HG03095 (cell line): ENCODE measurements at regions not wholly inside any gene's neighbourhood (a gene's known extent, or its start where the extent isn't known, plus 50 kb on each side); places are given as distances from the start of the nearest gene placed in this dataset.
"Not testable (repeated sequence)": the region's sequence is repeated elsewhere in the genome, so short reads cannot be mapped to it uniquely, and the experiment has no call there.

ENCODE experiments used
- ATAC-seq: cut with Tn5 transposase; IDR thresholded peaks from one replicate; pipeline ENCODE4 v1.9.1; 2021; ENCODE audit warnings: moderate library complexity; ENCODE audit not compliant: unreplicated experiment

- ATAC-seq, result no peak
These were observed 152.2 kb downstream of the LIPI start for GRCh38 chr21:14058566-14058965.

GRCh38 chr21:14057841-14058481 is 152.8 kb downstream of the LIPI start:
- not testable (repeated sequence) for ATAC-seq

GRCh38 chr21:14057313-14057712 is 153.4 kb downstream of the LIPI start:
- ATAC-seq, result no peak

DNA sequence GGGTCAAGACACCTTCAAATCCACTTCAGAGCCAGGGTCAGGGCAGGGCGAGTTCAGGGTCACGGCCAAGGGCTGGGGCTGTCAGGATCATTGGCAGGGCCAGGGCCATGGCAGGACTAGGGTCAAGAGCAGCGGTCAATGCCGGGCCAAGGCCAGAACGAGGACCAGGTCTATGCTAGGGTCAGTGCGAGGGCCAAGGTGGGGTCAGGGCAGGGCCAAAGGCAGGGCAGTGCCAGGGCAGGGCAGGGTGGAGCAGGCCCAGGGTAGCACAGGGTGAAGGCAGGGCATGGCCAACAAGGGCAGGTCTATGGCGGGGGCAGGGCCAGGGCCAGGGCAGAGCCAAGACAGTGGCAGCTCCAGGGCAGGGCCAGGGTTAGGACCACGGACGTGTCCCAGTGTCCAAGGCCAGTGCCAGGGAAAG is 154.0 kb downstream of the LIPI start:
- no peak for ATAC-seq

- ATAC-seq, result not testable (repeated sequence)
These were observed 154.8 kb downstream of the LIPI start for GRCh38 chr21:14055746-14056515.

- ATAC-seq, result no peak
These were observed 156.1 kb downstream of the LIPI start for GRCh38 chr21:14054682-14055081.

- ATAC-seq, result no peak
These were observed 160.6 kb downstream of the LIPI start for GRCh38 chr21:14050121-14050520.

GRCh38 chr21:14046401-14046800 is 164.4 kb downstream of the LIPI start:
- no peak for ATAC-seq

DNA sequence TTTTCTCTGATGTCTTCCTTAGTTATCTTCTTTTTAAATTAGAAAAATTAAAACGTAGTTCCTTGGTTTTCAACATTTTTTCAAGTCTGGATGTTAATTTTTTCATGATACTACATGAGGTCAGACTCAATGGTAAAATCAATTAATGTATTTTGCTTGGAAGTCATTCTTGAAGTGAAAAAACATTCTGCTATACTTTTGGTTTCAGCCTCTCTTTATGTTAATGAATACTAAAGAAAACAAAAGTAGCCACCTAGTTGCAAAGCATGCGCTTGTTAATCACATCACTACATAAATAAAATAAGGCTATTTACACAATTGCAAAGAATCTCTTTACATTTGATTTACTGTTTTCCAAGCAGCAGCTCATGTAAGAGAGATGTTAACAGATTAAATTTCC is 170.4 kb downstream of the LIPI start:
- no peak for ATAC-seq

DNA sequence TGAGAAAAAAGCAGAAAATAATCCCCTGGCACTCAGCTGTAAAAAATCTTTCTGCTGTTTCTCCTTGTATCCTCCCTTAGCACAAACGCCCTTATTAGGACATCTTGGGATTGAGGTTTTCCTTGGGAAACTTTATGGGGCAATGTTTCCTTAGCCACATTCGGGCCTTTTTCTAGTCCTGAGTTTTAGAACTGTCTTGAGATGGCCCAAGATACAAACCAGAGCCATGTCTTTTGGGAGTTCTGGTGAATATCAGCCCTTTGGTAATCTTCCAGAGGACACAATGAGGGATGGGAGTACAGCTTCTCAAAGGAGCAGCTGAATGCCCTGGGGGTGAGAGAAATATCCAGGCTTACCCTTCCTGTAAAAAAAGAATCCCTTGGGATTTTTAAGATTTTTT is 182.1 kb downstream of the LIPI start:
- not testable (repeated sequence) for ATAC-seq

DNA sequence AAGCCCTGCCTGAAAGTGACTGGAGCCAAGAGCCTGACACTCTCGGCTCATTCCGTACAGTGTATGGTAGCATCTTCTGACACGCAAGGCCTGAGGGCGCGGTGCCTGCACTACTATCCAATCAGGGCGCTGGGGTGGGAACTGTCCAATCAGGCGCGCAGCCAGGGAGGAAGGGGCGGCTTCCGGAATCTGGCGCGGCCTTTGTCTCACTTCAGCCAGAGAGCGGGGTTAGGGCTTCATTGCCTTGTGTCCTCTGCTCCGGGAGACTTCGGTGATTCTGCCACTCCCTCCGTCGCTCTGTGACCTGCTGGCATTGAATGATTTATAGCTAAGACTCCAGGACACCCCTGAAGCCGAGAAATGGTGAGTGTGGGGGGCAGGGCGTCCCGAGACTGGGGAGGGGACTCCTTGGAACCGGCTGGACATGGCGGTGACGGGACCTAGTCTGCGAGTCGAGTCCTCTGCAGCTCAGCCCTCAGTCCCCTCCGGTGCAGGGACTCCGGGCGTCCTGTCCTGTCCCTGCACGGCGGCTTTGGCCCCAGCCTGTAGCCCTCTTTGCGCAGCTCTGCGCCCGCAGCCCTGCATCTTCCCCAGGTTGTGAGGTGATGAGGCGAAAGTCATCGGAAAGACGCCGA is 183.4 kb downstream of the LIPI start:
- peak; percentile 100 for ATAC-seq

DNA sequence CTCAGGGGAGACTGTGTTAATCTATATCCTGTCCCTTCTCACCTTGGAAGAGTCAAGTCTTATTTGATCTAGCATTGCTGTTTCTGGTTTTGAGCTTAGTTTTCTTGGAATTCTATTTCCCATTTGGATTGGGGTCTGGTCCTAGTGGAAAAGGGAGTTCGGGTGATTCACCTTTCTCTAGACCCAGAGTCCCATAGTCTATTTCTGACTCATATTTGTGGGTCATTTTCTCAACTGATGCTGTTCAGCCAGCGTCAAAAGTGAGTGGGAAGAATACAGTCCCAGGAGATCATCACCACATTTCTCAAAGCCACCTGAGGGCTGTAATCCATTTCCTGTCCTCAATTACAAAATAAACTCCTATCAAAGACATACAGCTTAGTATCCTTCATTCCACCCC is 190.6 kb downstream of the LIPI start:
- ATAC-seq, result peak; percentile 60

GRCh38 chr21:14015841-14016240 is 194.9 kb downstream of the LIPI start:
- ATAC-seq, result not testable (repeated sequence)

DNA sequence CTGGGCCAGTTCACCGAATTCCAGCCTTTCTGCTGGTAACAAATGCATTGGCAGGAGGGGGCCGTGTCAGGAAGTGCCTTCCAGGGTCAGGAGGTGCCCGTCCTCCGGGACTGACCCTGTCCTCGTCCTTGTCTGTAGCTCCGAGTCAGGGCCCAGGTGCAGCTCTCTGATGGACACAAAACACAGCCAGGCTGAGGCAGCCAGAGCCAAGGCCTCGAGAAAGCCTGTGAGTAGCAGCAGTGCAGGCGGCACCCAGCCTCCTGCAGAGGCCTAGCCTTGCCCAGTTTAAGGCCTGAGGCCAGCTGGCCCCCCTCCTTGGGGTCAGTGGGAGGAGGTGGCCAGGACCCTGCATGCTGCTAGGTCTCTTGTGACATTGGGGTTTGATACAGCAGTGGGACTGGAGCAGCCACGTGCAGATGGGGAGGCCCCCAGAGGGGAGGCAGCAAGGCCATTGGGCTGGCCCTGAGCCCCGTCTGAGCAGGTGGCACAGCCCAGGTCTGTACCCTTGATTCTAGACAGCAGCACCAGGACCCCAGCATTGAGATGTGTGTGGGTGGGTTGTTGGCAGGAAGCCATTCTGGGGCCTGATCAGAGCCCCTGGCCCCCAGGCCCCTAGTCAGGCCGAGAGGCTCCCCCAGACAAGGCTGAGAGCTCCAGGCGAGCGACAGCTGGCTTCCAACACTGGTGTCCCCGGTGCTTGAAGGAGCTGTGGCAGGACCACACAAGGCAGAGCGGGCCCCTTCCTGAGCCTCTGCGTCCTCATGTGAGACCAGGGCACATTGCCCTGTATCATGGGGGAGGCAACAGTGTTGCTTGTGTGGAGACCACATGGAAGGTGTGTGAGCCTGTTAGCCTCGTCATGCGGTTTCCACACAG is 196.9 kb downstream of the LIPI start:
- ATAC-seq, result not testable (repeated sequence)

GRCh38 chr21:14013056-14013603 is 197.6 kb downstream of the LIPI start:
- no peak for ATAC-seq

GRCh38 chr21:14012409-14012808 is 198.3 kb downstream of the LIPI start:
- no peak for ATAC-seq

GRCh38 chr21:14011751-14012150 is 199.0 kb downstream of the LIPI start:
- not testable (repeated sequence) for ATAC-seq

GRCh38 chr21:14011149-14011548 is 199.6 kb downstream of the LIPI start:
- not testable (repeated sequence) for ATAC-seq

GRCh38 chr21:14010729-14011128 is 200.0 kb downstream of the LIPI start:
- no peak for ATAC-seq

DNA sequence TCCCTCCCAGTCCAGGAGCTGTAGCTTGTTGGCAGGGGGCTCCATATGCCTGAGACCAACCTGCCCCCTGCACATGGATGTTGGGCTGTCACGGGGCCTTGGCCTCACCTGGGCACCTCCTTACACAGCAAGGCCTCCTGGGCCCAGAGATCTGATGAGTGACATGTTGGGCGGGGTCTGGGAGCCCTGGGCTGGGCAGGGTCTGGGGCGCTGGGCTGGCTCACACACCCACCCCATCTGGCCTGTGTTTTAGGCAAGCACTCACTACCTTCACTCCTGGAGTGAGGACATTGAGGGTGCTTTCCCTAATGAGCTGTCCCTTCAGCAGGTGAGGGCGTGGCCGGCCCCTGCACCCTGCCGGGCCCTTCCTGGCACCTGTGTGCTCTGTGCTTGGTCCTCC is 200.8 kb downstream of the LIPI start:
- not testable (repeated sequence) for ATAC-seq
